ENCODE measurements at regions not wholly inside any gene's neighbourhood (a gene's known extent, or its start where the extent isn't known, plus 50 kb on each side); places are given as distances from the start of the nearest gene placed in this dataset.

- TF ChIP-seq MXI1 (conservative IDR thresholded peaks at IDR 0.05; ENCODE audit: poor library complexity, severe bottlenecking): no peak
- no peak for TF ChIP-seq SMC3 (conservative IDR thresholded peaks at IDR 0.05; ENCODE audit: poor library complexity)
- TF ChIP-seq EP300 (conservative IDR thresholded peaks at IDR 0.05; ENCODE audit: poor library complexity, severe bottlenecking): no peak
- no peak for TF ChIP-seq REST (IDR thresholded peaks at IDR 0.05; ENCODE audit: borderline replicate concordance)
- TF ChIP-seq POLR2AphosphoS5 (IDR thresholded peaks at IDR 0.05): no peak
- no peak for TF ChIP-seq EZH2 (IDR thresholded peaks at IDR 0.05; ENCODE audit: borderline replicate concordance, insufficient read depth, low read length, poor library complexity, severe bottlenecking)
- TF ChIP-seq TAF1 (IDR thresholded peaks at IDR 0.05; ENCODE audit: low read depth): no peak
- no peak for TF ChIP-seq CTCF (IDR thresholded peaks at IDR 0.05; ENCODE audit: poor library complexity, severe bottlenecking)
- TF ChIP-seq RAD21 (conservative IDR thresholded peaks at IDR 0.05): no peak
These were observed 87.5 kb upstream of the CLMP start for GRCh38 chr11:123282597-123282996.

GRCh38 chr11:123273616-123274015 is 78.6 kb upstream of the CLMP start:
- Histone ChIP-seq H3K27ac (ENCODE audit: low read length) (no peak overlapping the region), H3F3A (ENCODE audit: insufficient read depth, low read length, poor library complexity, severe bottlenecking) (no peaks in the 10 kb centered on the region), H3K9ac (ENCODE audit: low read length) (no peak overlapping the region), H3K4me3 (ENCODE audit: low read length) (no peak overlapping the region), H3K9me2 (ENCODE audit: insufficient read depth, low read length) (no peaks in the 10 kb centered on the region), H3K36me3 (ENCODE audit: insufficient read depth, low read length) (no peaks in the 10 kb centered on the region), H4K20me1 (ENCODE audit: insufficient read depth) (no peaks in the 10 kb centered on the region), H3K9me3 (ENCODE audit: low read length) (no peaks in the 10 kb centered on the region), H3K79me2 (replicated peaks; ENCODE audit: insufficient read depth, low read length) (no peaks in the 10 kb centered on the region), H3K4me2 (ENCODE audit: low read length) (no peak overlapping the region), H3K27me3 (ENCODE audit: insufficient read depth, low read depth, low read length) (no peaks in the 10 kb centered on the region), H2AFZ (ENCODE audit: low read depth, low read length) (no peak overlapping the region)
- no peak for TF ChIP-seq REST (IDR thresholded peaks at IDR 0.05; ENCODE audit: borderline replicate concordance)
- no peak for TF ChIP-seq MXI1 (conservative IDR thresholded peaks at IDR 0.05; ENCODE audit: poor library complexity, severe bottlenecking)
- TF ChIP-seq TAF1 (IDR thresholded peaks at IDR 0.05; ENCODE audit: low read depth): no peak
- TF ChIP-seq EZH2 (IDR thresholded peaks at IDR 0.05; ENCODE audit: borderline replicate concordance, insufficient read depth, low read length, poor library complexity, severe bottlenecking): no peak
- TF ChIP-seq RAD21 (conservative IDR thresholded peaks at IDR 0.05): no peak
- TF ChIP-seq CTCF (IDR thresholded peaks at IDR 0.05; ENCODE audit: poor library complexity, severe bottlenecking): no peak
- no peak for TF ChIP-seq SMC3 (conservative IDR thresholded peaks at IDR 0.05; ENCODE audit: poor library complexity)
- no peak for TF ChIP-seq POLR2AphosphoS5 (IDR thresholded peaks at IDR 0.05)
- TF ChIP-seq EP300 (conservative IDR thresholded peaks at IDR 0.05; ENCODE audit: poor library complexity, severe bottlenecking): no peak

More at GRCh38 chr11:123282597-123282996, 87.5 kb upstream of the CLMP start:
- Histone ChIP-seq H3K9me2 (ENCODE audit: insufficient read depth, low read length) (no peaks in the 10 kb centered on the region), H4K20me1 (ENCODE audit: insufficient read depth) (no peaks in the 10 kb centered on the region), H3K4me2 (ENCODE audit: low read length) (no peak overlapping the region), H3K36me3 (ENCODE audit: insufficient read depth, low read length) (no peaks in the 10 kb centered on the region), H3K9ac (ENCODE audit: low read length) (no peak overlapping the region), H3K9me3 (ENCODE audit: low read length) (no peaks in the 10 kb centered on the region), H3K4me3 (ENCODE audit: low read length) (no peak overlapping the region), H2AFZ (ENCODE audit: low read depth, low read length) (no peak overlapping the region), H3F3A (ENCODE audit: insufficient read depth, low read length, poor library complexity, severe bottlenecking) (no peaks in the 10 kb centered on the region), H3K27me3 (ENCODE audit: insufficient read depth, low read depth, low read length) (no peaks in the 10 kb centered on the region), H3K27ac (ENCODE audit: low read length) (no peak overlapping the region), H3K79me2 (replicated peaks; ENCODE audit: insufficient read depth, low read length) (no peaks in the 10 kb centered on the region)
